Endothelial cell of umbilical vein (primary cell): ENCODE measurements at regions not wholly inside any gene's neighbourhood (a gene's known extent, or its start where the extent isn't known, plus 50 kb on each side); places are given as distances from the start of the nearest gene placed in this dataset.

Source experiments
- BruUV-seq: library from RNA; stranded (reverse); fragments of 400-500 nt; replicated peaks from 2 replicates; lab custom pipeline; 2021; lab: Mats Ljungman, UMichigan
- CTCF ChIA-PET: fragments of 300-600, 350-600 bp; sonication (Branson Sonifier 250); formaldehyde crosslinking; loops from one replicate; lab custom pipeline; 2021; ENCODE audit warnings: antibody characterized with exemption, inconsistent platforms; lab: Charles Lee
- POLR2A ChIA-PET: fragments of 300-600, 350-600 bp; sonication (Branson Sonifier 250); formaldehyde crosslinking; loops from one replicate; lab custom pipeline; 2021; ENCODE audit warnings: antibody characterized with exemption, inconsistent platforms; lab: Charles Lee
- DNase-seq: peaks from one replicate; pipeline ENCODE4 v3.0.0-alpha.2; 2011; ENCODE audit warnings: low read depth, low spot score
- FAIRE-seq: peaks from 2 replicates; lab custom pipeline; 2011; peaks lifted over from hg19 to GRCh38; lab: Jason Lieb, UNC
- H2AFZ ChIP-seq: 2 replicates; pipeline ENCODE4 v1.6.0; 2012; ENCODE audit warnings: low read depth, low read length, control low read depth, inconsistent platforms
- H3K27ac ChIP-seq: 2 replicates; pipeline ENCODE4 v1.5.1; 2011; ENCODE audit warnings: low read depth, mild to moderate bottlenecking, control low read depth, low read length, moderate library complexity; ENCODE audit not compliant: insufficient read depth
- H3K27me3 ChIP-seq, 2 experiments: 2 replicates each; pipeline versions ENCODE4 v1.6.0 to v1.6.1; 2011; ENCODE audit warnings: low read length in 2 of 2, mixed read lengths in 1 of 2; ENCODE audit not compliant: control insufficient read depth in 2 of 2, insufficient read depth in 2 of 2
- H3K36me3 ChIP-seq, 2 experiments: 2 replicates in 1 of 2; 3 replicates in 1 of 2; pipeline ENCODE4 v1.5.1; 2011; ENCODE audit warnings: low read length in 2 of 2, mild to moderate bottlenecking in 1 of 2, moderate library complexity in 1 of 2; ENCODE audit not compliant: control insufficient read depth in 2 of 2, insufficient read depth in 2 of 2; ENCODE audit errors: extremely low read depth in 1 of 2
- H3K4me1 ChIP-seq: 3 replicates; pipeline ENCODE4 v1.5.1; 2011; ENCODE audit warnings: mild to moderate bottlenecking, low read length; ENCODE audit not compliant: control insufficient read depth, insufficient read depth; ENCODE audit errors: extremely low read depth
- H3K4me2 ChIP-seq: 2 replicates; pipeline ENCODE4 v1.6.1; 2011; ENCODE audit warnings: low read length, control low read depth, mixed read lengths; ENCODE audit not compliant: insufficient read depth
- H3K4me3 ChIP-seq, 3 experiments: fragments of 200-600 bp in 1 of 3; sonication (generic), shearing (Covaris generic) in 1 of 3; replicated peaks in 1 of 3; 2 replicates each; pipeline ENCODE4 v1.5.1; 2011 to 2016; ENCODE audit warnings: control low read depth in 3 of 3, low read length in 3 of 3, mild to moderate bottlenecking in 2 of 3, inconsistent platforms in 1 of 3, low read depth in 1 of 3, moderate library complexity in 1 of 3; ENCODE audit not compliant: insufficient read depth in 1 of 3
- H3K79me2 ChIP-seq: 2 replicates; pipeline ENCODE4 v1.6.0; 2012; ENCODE audit warnings: low read length, inconsistent platforms; ENCODE audit not compliant: control insufficient read depth, insufficient read depth
- H3K9ac ChIP-seq: replicated peaks from 2 replicates; pipeline ENCODE3; 2011; ENCODE audit warnings: low read length, control low read depth; ENCODE audit not compliant: insufficient read depth; ENCODE audit errors: extremely low read depth
- H3K9me1 ChIP-seq: replicated peaks from 3 replicates; pipeline ENCODE4 v1.6.0; 2011; ENCODE audit warnings: mild to moderate bottlenecking, low read length; ENCODE audit not compliant: control insufficient read depth, insufficient read depth; ENCODE audit errors: extremely low read depth
- H3K9me3 ChIP-seq: replicated peaks from 2 replicates; pipeline ENCODE4 v1.5.1; 2012; ENCODE audit warnings: low read length, inconsistent platforms; ENCODE audit not compliant: control insufficient read depth, insufficient read depth
- H4K20me1 ChIP-seq: replicated peaks from 2 replicates; pipeline ENCODE3; 2011; ENCODE audit warnings: mild to moderate bottlenecking, low read length; ENCODE audit not compliant: control insufficient read depth, insufficient read depth; ENCODE audit errors: extremely low read depth
- CTCF ChIP-seq, 2 donors: IDR thresholded peaks; 1 replicate in 1 of 2; 2 replicates in 1 of 2; pipeline ENCODE4 v1.5.1; 2011; ENCODE audit warnings: low read length in 2 of 2, mild to moderate bottlenecking in 2 of 2, moderate library complexity in 2 of 2, control low read depth in 1 of 2, inconsistent platforms in 1 of 2, low read depth in 1 of 2; ENCODE audit not compliant: insufficient read depth in 1 of 2; ENCODE audit errors: extremely low read depth in 1 of 2
- EZH2 ChIP-seq: IDR thresholded peaks from 2 replicates; pipeline ENCODE4 v1.6.1; 2012; ENCODE audit warnings: borderline replicate concordance, low read depth, mild to moderate bottlenecking, moderate library complexity, low read length, inconsistent platforms; ENCODE audit not compliant: severe bottlenecking
- FOS ChIP-seq: IDR thresholded peaks from 2 replicates; pipeline ENCODE4 v1.6.1; 2011; ENCODE audit warnings: mild to moderate bottlenecking, low read length, moderate library complexity, borderline replicate concordance; ENCODE audit not compliant: insufficient read depth
- GATA2 ChIP-seq: IDR thresholded peaks from 2 replicates; pipeline ENCODE4 v1.7.0; 2011; ENCODE audit warnings: low read depth, mild to moderate bottlenecking, moderate library complexity, mixed read lengths, low read length; ENCODE audit not compliant: insufficient read length, insufficient read depth
- JUN ChIP-seq: IDR thresholded peaks from 2 replicates; pipeline ENCODE4 v1.6.1; 2011; ENCODE audit warnings: borderline replicate concordance, low read depth; ENCODE audit not compliant: insufficient read length, insufficient read depth
- MAX ChIP-seq: IDR thresholded peaks from 2 replicates; pipeline ENCODE4 v1.6.1; 2011; ENCODE audit not compliant: insufficient read depth, insufficient read length
- MYC ChIP-seq: IDR thresholded peaks from one replicate; pipeline ENCODE4 v1.6.1; 2011; ENCODE audit warnings: mild to moderate bottlenecking, low read depth, low read length
- POLR2A ChIP-seq: IDR thresholded peaks from 2 replicates; pipeline ENCODE4 v1.6.1; 2012; ENCODE audit warnings: low read depth, mild to moderate bottlenecking, control low read depth, low read length
- POLR2AphosphoS5 ChIP-seq: IDR thresholded peaks from 2 replicates; pipeline ENCODE4 v1.6.1; 2012; ENCODE audit warnings: low read depth, mild to moderate bottlenecking, control low read depth, low read length, moderate library complexity; ENCODE audit not compliant: insufficient read depth
- dilution Hi-C: fragments of 300-500 bp; cut with MboI; formaldehyde crosslinking; loops from one replicate; pipeline ENCODE4 v1.15.0; 2019; ENCODE audit warnings: low sequenced_read_pairs; ENCODE audit not compliant: extremely low pct_ligation_motif_present
- intact Hi-C: fragments of 100-400 bp; cut with micrococcal nuclease; formaldehyde crosslinking; loops from one replicate; pipeline ENCODE4 v1.10.0; 2022

GRCh38 chr3:194784361-194784760, 98.7 kb downstream of the FAM43A start:
- no peaks in the 10 kb centered on the region for H3K79me2 ChIP-seq
- ChIA-PET CTCF (interaction anchor here (1.0 kb wide), 1 partner anchor 71 kb away, joined by 3 read pairs; no protein-coding TSS in a partner anchor), POLR2A (no interaction called here)
- H3K4me1 ChIP-seq: peaks cover 7% of the 10 kb centered on the region
- TF ChIP-seq POLR2A (no peak), POLR2AphosphoS5 (no peak), MAX (no peak), MYC (no peak), GATA2 (no peak), JUN (no peak), CTCF (IDR thresholded peaks at IDR 0.05; ENCODE audit: extremely low read depth in 1 of 2, insufficient read depth in 1 of 2, low read depth in 1 of 2, low read length in 2 of 2) (no peak), EZH2 (no peak), FOS (no peak)
- DNase-seq (no peak), FAIRE-seq (no peak)
- dilution Hi-C loops (no loop called here), intact Hi-C loops (no loop called here)
- no peak overlapping the region for H3K4me3 ChIP-seq
- no peaks in the 10 kb centered on the region for H3K9me1 ChIP-seq
- H3K9ac ChIP-seq: no peak overlapping the region
- no peak overlapping the region for H3K27ac ChIP-seq
- H3K9me3 ChIP-seq: no peaks in the 10 kb centered on the region
- BruUV-seq: no TSS peak
- no peaks in the 10 kb centered on the region for H4K20me1 ChIP-seq
- no peaks in the 10 kb centered on the region for H3K27me3 ChIP-seq
- H2AFZ ChIP-seq: no peak overlapping the region
- H3K36me3 ChIP-seq: no peaks in the 10 kb centered on the region
- H3K4me2 ChIP-seq: no peak overlapping the region
